ENCODE measurements at regions not wholly inside any gene's neighbourhood (a gene's known extent, or its start where the extent isn't known, plus 50 kb on each side); places are given as distances from the start of the nearest gene placed in this dataset.

DNA sequence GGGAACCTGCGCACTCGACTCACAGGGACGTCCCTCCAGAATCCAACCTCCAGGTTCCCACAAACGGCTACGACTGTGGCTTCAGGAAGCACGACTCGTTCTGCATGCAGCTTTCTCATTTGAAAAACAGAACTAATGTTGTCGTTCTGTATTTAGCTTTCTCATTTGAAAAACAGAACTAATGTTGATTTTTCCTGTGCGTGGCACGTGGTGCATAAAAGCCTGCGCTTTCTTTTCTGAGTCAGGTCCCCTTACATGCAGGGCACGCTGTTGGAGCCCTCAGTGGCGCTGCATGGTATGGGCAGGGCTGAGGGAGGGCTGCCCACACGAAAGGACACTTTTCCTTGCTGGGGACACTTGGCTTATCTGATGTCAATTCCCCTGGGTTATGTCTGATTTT lies 124.3 kb downstream of the TMEM18 start:
- TF ChIP-seq, protein P1, sequence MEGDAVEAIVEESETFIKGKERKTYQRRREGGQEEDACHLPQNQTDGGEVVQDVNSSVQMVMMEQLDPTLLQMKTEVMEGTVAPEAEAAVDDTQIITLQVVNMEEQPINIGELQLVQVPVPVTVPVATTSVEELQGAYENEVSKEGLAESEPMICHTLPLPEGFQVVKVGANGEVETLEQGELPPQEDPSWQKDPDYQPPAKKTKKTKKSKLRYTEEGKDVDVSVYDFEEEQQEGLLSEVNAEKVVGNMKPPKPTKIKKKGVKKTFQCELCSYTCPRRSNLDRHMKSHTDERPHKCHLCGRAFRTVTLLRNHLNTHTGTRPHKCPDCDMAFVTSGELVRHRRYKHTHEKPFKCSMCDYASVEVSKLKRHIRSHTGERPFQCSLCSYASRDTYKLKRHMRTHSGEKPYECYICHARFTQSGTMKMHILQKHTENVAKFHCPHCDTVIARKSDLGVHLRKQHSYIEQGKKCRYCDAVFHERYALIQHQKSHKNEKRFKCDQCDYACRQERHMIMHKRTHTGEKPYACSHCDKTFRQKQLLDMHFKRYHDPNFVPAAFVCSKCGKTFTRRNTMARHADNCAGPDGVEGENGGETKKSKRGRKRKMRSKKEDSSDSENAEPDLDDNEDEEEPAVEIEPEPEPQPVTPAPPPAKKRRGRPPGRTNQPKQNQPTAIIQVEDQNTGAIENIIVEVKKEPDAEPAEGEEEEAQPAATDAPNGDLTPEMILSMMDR (IDR thresholded peaks at IDR 0.05) = no peak
- H3K27ac Mint-ChIP-seq = no peak overlapping the region
- no peak overlapping the region for H3K4me3 Mint-ChIP-seq
- peaks cover 25% of the 10 kb centered on the region for H3K9me3 Mint-ChIP-seq
- no peak for DNase-seq
- H3K36me3 Mint-ChIP-seq (ENCODE audit: low read depth) = no peaks in the 10 kb centered on the region
- peaks cover 10% of the 10 kb centered on the region for H3K27me3 Mint-ChIP-seq (ENCODE audit: insufficient read depth)
- no peaks in the 10 kb centered on the region for H3K4me1 Mint-ChIP-seq (ENCODE audit: low read depth)

GRCh38 chr2:551621-552020 lies 125.6 kb downstream of the TMEM18 start:
- Mint-ChIP-seq H3K4me1 (ENCODE audit: low read depth) (no peaks in the 10 kb centered on the region), H3K27ac (no peak overlapping the region)
- TF ChIP-seq, protein P1 (IDR thresholded peaks at IDR 0.05) = no peak

GRCh38 chr2:550860-551567 lies 126.2 kb downstream of the TMEM18 start:
- Mint-ChIP-seq H3K27ac (no peak overlapping the region), H3K4me1 (ENCODE audit: low read depth) (no peaks in the 10 kb centered on the region), H3K36me3 (ENCODE audit: low read depth) (no peaks in the 10 kb centered on the region), H3K27me3 (ENCODE audit: insufficient read depth) (peaks cover 8% of the 10 kb centered on the region), H3K4me3 (no peak overlapping the region), H3K9me3 (peaks cover 23% of the 10 kb centered on the region)
- no peak for DNase-seq
- TF ChIP-seq, protein P1 (IDR thresholded peaks at IDR 0.05) = no peak

More at GRCh38 chr2:551621-552020, 125.6 kb downstream of the TMEM18 start:
- no peaks in the 10 kb centered on the region for H3K36me3 Mint-ChIP-seq (ENCODE audit: low read depth)
- no peak for DNase-seq
- peaks cover 10% of the 10 kb centered on the region for H3K27me3 Mint-ChIP-seq (ENCODE audit: insufficient read depth)
- H3K4me3 Mint-ChIP-seq = no peak overlapping the region
- peaks cover 23% of the 10 kb centered on the region for H3K9me3 Mint-ChIP-seq

DNA sequence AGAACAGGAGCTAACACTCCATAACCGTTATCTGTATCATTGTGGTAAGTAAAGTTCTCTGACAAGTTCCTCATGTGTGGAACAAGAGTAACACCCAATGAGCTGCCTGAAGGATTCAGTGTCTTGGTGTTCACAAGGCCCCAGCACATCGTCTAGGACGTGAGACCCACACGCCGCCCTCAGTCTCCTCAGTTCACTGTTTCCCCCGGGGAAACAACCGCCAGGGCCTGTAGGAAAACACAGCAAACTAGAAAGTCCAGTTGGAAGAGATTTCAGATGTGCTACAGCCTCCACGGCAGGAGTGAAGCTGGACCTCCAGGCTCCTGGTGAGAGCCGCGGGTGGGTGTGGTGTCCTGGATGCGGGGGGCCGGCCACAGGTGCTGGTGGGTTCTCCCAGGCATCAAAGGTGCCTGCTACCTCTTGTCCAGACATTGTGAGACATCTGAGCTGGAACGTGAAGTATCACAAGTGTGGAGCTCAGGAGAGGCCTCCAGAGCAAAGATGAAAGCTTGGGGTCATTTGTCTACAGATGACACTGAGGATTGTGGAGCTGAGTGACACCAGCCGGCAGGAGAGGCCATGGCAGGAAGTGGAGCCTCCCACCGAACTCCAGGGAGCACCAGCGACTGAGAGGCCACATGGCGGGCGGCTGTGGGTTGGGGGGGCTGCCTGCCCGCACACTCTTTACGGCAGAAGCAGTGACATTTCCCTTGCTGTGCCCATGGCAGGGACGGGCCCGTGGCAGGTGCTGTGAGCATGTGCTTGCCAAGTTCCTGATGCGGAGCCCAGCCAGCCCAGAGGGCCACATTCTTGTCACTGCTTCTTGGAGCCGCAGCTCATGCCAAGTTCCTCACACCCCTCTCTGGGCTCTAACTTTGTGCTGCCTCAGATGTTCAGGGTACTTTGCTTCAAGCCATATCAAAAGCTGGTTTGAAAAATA lies 131.2 kb downstream of the TMEM18 start:
- Mint-ChIP-seq H3K36me3 (ENCODE audit: low read depth) (no peaks in the 10 kb centered on the region), H3K4me3 (no peak overlapping the region), H3K27me3 (ENCODE audit: insufficient read depth) (no peaks in the 10 kb centered on the region; the same call in 1 of the 2 replicates), H3K9me3 (peaks cover 16% of the 10 kb centered on the region), H3K27ac (no peak overlapping the region), H3K4me1 (ENCODE audit: low read depth) (no peaks in the 10 kb centered on the region)
- TF ChIP-seq, protein P1 (IDR thresholded peaks at IDR 0.05) = no peak
- DNase-seq = no peak

DNA sequence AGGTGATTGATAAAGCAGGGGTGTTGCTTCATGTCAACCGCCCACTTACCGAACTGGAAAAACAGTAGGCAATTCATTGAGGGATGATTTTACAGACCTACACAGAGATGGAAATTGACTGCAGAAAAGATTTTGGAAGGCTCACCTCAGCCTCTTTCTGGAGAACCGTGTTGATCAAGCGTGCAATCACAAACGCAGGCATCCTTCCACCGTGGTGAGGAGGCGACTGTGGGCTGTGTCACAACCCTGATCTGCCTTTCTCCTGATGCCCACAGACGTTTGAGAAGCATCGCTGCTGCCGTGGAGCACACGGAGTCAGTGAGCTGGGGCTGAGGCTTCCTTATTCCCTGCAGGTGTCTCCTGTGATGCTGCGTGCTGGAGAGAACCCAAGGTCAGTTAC lies 132.0 kb downstream of the TMEM18 start:
- Mint-ChIP-seq H3K9me3 (peaks cover 9% of the 10 kb centered on the region), H3K4me3 (no peak overlapping the region), H3K27ac (no peak overlapping the region), H3K27me3 (ENCODE audit: insufficient read depth) (no peaks in the 10 kb centered on the region; the same call in 1 of the 2 replicates), H3K4me1 (ENCODE audit: low read depth) (no peaks in the 10 kb centered on the region), H3K36me3 (ENCODE audit: low read depth) (no peaks in the 10 kb centered on the region)
- DNase-seq = no peak
- TF ChIP-seq, protein P1 (IDR thresholded peaks at IDR 0.05) = no peak

Data from HFFc6 (cell line).